ENCODE measurements at regions not wholly inside any gene's neighbourhood (a gene's known extent, or its start where the extent isn't known, plus 50 kb on each side); places are given as distances from the start of the nearest gene placed in this dataset.

GRCh38 chr1:185408700-185409270 lies 91.7 kb upstream of the IVNS1ABP start:
- Histone ChIP-seq H3K9me3 (ENCODE audit: control insufficient read depth, insufficient read depth, low read length) (no peaks in the 10 kb centered on the region), H3K36me3 (ENCODE audit: control insufficient read depth, insufficient read depth, low read length) (no peaks in the 10 kb centered on the region)
- no CpG with 5 or more reads among the region's 5 CpGs for WGBS (ENCODE audit: insufficient coverage)

GRCh38 chr1:185406691-185407009 lies 89.6 kb upstream of the IVNS1ABP start:
- H3K27me3 ChIP-seq (ENCODE audit: control insufficient read depth, insufficient read depth, low read length), result no peaks in the 10 kb centered on the region
- no CpG with 5 or more reads among the region's 1 CpG for WGBS (ENCODE audit: insufficient coverage)
- no peak overlapping the region for H3K4me3 ChIP-seq (ENCODE audit: low read depth, low read length)
- no peaks in the 10 kb centered on the region for H3K9me3 ChIP-seq (ENCODE audit: control insufficient read depth, insufficient read depth, low read length)
- H3K27ac ChIP-seq (ENCODE audit: low read depth, low read length), result no peak overlapping the region
- no peak for DNase-seq (ENCODE audit: low read depth in 4 of 6, low spot score in 6 of 6)
- H3K36me3 ChIP-seq (ENCODE audit: control insufficient read depth, insufficient read depth, low read length), result no peaks in the 10 kb centered on the region
- H3K4me1 ChIP-seq (ENCODE audit: control insufficient read depth, insufficient read depth, low read length), result no peaks in the 10 kb centered on the region

More at GRCh38 chr1:185408700-185409270, 91.7 kb upstream of the IVNS1ABP start:
- no peak for DNase-seq (ENCODE audit: low read depth in 4 of 6, low spot score in 6 of 6)
- Histone ChIP-seq H3K4me1 (ENCODE audit: control insufficient read depth, insufficient read depth, low read length) (no peaks in the 10 kb centered on the region), H3K27ac (ENCODE audit: low read depth, low read length) (no peak overlapping the region), H3K4me3 (ENCODE audit: low read depth, low read length) (no peak overlapping the region), H3K27me3 (ENCODE audit: control insufficient read depth, insufficient read depth, low read length) (no peaks in the 10 kb centered on the region)

DNA sequence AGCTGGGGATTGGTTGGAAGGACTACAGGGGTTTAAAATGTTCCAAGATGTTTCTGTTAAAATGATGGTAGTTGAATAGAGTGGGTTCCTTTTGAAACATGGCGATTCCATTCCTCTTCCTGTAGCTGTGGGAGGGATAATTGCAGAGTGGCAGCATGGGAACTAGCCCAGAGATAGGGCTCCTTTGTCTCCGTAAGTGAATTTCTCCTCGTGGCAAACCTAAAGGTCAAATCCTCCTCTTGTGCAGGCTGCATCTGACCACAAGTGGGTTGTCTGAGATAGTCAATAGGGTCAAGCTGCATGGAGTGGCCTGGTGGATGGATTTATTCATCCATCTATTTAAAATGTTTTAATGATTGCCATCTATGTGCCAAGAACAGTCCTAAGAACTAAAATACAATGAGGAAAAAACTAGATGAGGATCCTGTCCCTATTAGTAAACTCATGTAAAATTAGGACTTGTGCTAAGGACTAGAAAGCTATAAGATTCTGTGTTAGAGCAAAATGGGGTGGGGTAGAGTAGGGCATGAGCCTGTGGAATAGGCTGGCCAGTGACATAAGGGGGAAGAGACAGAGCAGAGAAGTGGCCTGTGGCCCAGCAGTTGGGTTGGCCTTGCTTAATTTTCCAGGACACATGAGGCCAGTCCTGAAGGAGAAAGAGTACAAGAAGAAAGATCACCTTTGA lies 89.1 kb upstream of the IVNS1ABP start:
- Histone ChIP-seq H3K27ac (ENCODE audit: low read depth, low read length) (no peak overlapping the region), H3K4me3 (ENCODE audit: low read depth, low read length) (no peak overlapping the region), H3K27me3 (ENCODE audit: control insufficient read depth, insufficient read depth, low read length) (no peaks in the 10 kb centered on the region), H3K36me3 (ENCODE audit: control insufficient read depth, insufficient read depth, low read length) (no peaks in the 10 kb centered on the region), H3K4me1 (ENCODE audit: control insufficient read depth, insufficient read depth, low read length) (no peaks in the 10 kb centered on the region), H3K9me3 (ENCODE audit: control insufficient read depth, insufficient read depth, low read length) (no peaks in the 10 kb centered on the region)
- no peak for DNase-seq (ENCODE audit: low read depth in 4 of 6, low spot score in 6 of 6)
- no CpG with 5 or more reads among the region's 3 CpGs for WGBS (ENCODE audit: insufficient coverage)

- no peak overlapping the region for H3K4me3 ChIP-seq (ENCODE audit: low read depth, low read length)
- no peak for DNase-seq (ENCODE audit: low read depth in 4 of 6, low spot score in 6 of 6)
- H3K27me3 ChIP-seq (ENCODE audit: control insufficient read depth, insufficient read depth, low read length), result no peaks in the 10 kb centered on the region
- H3K27ac ChIP-seq (ENCODE audit: low read depth, low read length), result no peak overlapping the region
- 86% methylated on average over 2 of the region's 6 CpGs for WGBS (ENCODE audit: insufficient coverage)
- H3K9me3 ChIP-seq (ENCODE audit: control insufficient read depth, insufficient read depth, low read length), result no peaks in the 10 kb centered on the region
- H3K36me3 ChIP-seq (ENCODE audit: control insufficient read depth, insufficient read depth, low read length), result no peaks in the 10 kb centered on the region
- no peaks in the 10 kb centered on the region for H3K4me1 ChIP-seq (ENCODE audit: control insufficient read depth, insufficient read depth, low read length)
Measured at GRCh38 chr1:185404907-185405568, 88.0 kb upstream of the IVNS1ABP start.

DNA sequence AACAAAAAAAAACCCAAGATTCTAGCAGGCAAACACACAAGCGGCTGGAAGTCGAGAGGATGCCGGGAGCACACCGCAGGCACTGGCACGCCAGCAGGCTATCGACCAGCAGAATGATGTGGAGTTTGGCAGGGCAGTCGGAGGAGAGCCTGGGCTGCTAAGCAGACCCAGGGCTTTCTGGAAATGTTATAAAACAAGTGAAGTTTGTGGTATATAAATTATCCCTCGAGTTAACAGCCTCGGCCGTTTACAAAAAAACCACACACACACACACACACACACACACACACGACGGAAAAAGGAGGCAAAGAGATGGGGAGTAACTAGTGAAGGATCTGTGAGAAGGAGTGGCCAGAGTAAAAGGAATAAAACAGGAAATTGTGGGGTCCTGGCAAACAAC lies 87.2 kb upstream of the IVNS1ABP start:
- DNase-seq (ENCODE audit: low read depth in 4 of 6, low spot score in 6 of 6), result peak in 2 of 6 donors; percentile 34 to 56
- H3K36me3 ChIP-seq (ENCODE audit: control insufficient read depth, insufficient read depth, low read length), result no peaks in the 10 kb centered on the region
- H3K4me3 ChIP-seq (ENCODE audit: low read depth, low read length), result peak overlapping the region; percentile 13
- H3K27me3 ChIP-seq (ENCODE audit: control insufficient read depth, insufficient read depth, low read length), result no peaks in the 10 kb centered on the region
- WGBS (ENCODE audit: insufficient coverage), result 45% methylated on average over 2 of the region's 12 CpGs
- no peaks in the 10 kb centered on the region for H3K4me1 ChIP-seq (ENCODE audit: control insufficient read depth, insufficient read depth, low read length)
- no peaks in the 10 kb centered on the region for H3K9me3 ChIP-seq (ENCODE audit: control insufficient read depth, insufficient read depth, low read length)
- no peak overlapping the region for H3K27ac ChIP-seq (ENCODE audit: low read depth, low read length)

DNA sequence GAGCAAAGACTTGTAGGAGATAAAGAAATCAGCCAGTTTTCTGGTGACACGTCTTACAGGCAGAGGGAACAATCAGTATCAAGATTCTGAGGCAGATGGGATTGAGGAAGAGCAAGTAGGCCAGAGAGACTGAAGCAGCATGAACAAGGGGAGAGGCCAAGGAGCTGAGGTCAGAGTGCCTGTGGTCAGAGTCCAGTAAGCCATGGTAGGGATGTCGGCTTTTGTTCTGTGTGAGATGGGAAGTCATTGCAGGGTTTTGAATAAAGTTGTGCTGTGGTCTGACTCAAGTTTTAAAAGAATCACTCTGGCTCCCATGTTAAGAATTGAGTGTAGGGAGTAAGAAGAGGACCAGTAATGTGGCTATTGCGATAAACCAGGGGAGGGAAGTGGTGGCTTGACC lies 85.9 kb upstream of the IVNS1ABP start:
- 96% methylated on average over 3 of the region's 3 CpGs for WGBS (ENCODE audit: insufficient coverage)
- Histone ChIP-seq H3K4me3 (ENCODE audit: low read depth, low read length) (no peak overlapping the region), H3K9me3 (ENCODE audit: control insufficient read depth, insufficient read depth, low read length) (no peaks in the 10 kb centered on the region), H3K27ac (ENCODE audit: low read depth, low read length) (no peak overlapping the region), H3K36me3 (ENCODE audit: control insufficient read depth, insufficient read depth, low read length) (no peaks in the 10 kb centered on the region), H3K27me3 (ENCODE audit: control insufficient read depth, insufficient read depth, low read length) (no peaks in the 10 kb centered on the region), H3K4me1 (ENCODE audit: control insufficient read depth, insufficient read depth, low read length) (no peaks in the 10 kb centered on the region)
- DNase-seq (ENCODE audit: low read depth in 4 of 6, low spot score in 6 of 6), result no peak

- no peak overlapping the region for H3K4me3 ChIP-seq (ENCODE audit: low read depth, low read length)
- DNase-seq (ENCODE audit: low read depth in 4 of 6, low spot score in 6 of 6), result peak in 1 of 6 donors; percentile 2
- H3K27me3 ChIP-seq (ENCODE audit: control insufficient read depth, insufficient read depth, low read length), result no peaks in the 10 kb centered on the region
- H3K36me3 ChIP-seq (ENCODE audit: control insufficient read depth, insufficient read depth, low read length), result no peaks in the 10 kb centered on the region
- H3K27ac ChIP-seq (ENCODE audit: low read depth, low read length), result no peak overlapping the region
- WGBS (ENCODE audit: insufficient coverage), result 57% methylated on average over 3 of the region's 3 CpGs
- no peaks in the 10 kb centered on the region for H3K9me3 ChIP-seq (ENCODE audit: control insufficient read depth, insufficient read depth, low read length)
- no peaks in the 10 kb centered on the region for H3K4me1 ChIP-seq (ENCODE audit: control insufficient read depth, insufficient read depth, low read length)
Measured at GRCh38 chr1:185401019-185401418, 84.0 kb upstream of the IVNS1ABP start.

GRCh38 chr1:185400052-185400451 lies 83.0 kb upstream of the IVNS1ABP start:
- Histone ChIP-seq H3K4me3 (ENCODE audit: low read depth, low read length) (no peak overlapping the region), H3K36me3 (ENCODE audit: control insufficient read depth, insufficient read depth, low read length) (no peaks in the 10 kb centered on the region), H3K27ac (ENCODE audit: low read depth, low read length) (no peak overlapping the region), H3K9me3 (ENCODE audit: control insufficient read depth, insufficient read depth, low read length) (no peaks in the 10 kb centered on the region), H3K4me1 (ENCODE audit: control insufficient read depth, insufficient read depth, low read length) (no peaks in the 10 kb centered on the region), H3K27me3 (ENCODE audit: control insufficient read depth, insufficient read depth, low read length) (no peaks in the 10 kb centered on the region)
- DNase-seq (ENCODE audit: low read depth in 4 of 6, low spot score in 6 of 6), result no peak
- WGBS (ENCODE audit: insufficient coverage), result no CpG with 5 or more reads among the region's 1 CpG

DNA sequence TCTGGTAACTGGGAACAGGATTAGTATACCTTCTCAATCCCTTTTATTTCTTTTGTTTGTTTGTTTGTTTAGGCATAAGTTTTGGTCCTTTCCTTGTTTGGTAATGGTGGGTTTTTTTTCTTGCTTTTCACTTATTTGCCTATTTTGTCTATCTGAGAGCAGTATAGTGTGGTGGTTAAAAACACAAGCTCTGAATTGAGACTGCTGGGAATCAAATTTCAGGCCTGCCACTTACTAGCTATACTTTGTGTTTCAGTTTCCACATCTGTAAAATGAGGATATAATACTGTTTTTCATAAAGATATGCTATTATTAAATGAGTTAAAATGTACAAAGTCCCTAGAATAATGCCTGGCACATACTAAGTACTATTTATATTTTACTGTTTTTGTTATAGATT lies 81.6 kb upstream of the IVNS1ABP start:
- H3K36me3 ChIP-seq (ENCODE audit: control insufficient read depth, insufficient read depth, low read length), result no peaks in the 10 kb centered on the region
- no peaks in the 10 kb centered on the region for H3K4me1 ChIP-seq (ENCODE audit: control insufficient read depth, insufficient read depth, low read length)

GRCh38 chr1:185398022-185398421 lies 81.0 kb upstream of the IVNS1ABP start:
- Histone ChIP-seq H3K9me3 (ENCODE audit: control insufficient read depth, insufficient read depth, low read length) (no peaks in the 10 kb centered on the region), H3K4me1 (ENCODE audit: control insufficient read depth, insufficient read depth, low read length) (no peaks in the 10 kb centered on the region), H3K36me3 (ENCODE audit: control insufficient read depth, insufficient read depth, low read length) (no peaks in the 10 kb centered on the region), H3K27me3 (ENCODE audit: control insufficient read depth, insufficient read depth, low read length) (no peaks in the 10 kb centered on the region), H3K4me3 (ENCODE audit: low read depth, low read length) (no peak overlapping the region), H3K27ac (ENCODE audit: low read depth, low read length) (no peak overlapping the region)
- DNase-seq (ENCODE audit: low read depth in 4 of 6, low spot score in 6 of 6), result no peak
- WGBS (ENCODE audit: insufficient coverage), result no CpG with 5 or more reads among the region's 2 CpGs

More for the DNA sequence above, 81.6 kb upstream of the IVNS1ABP start:
- Histone ChIP-seq H3K9me3 (ENCODE audit: control insufficient read depth, insufficient read depth, low read length) (no peaks in the 10 kb centered on the region), H3K27me3 (ENCODE audit: control insufficient read depth, insufficient read depth, low read length) (no peaks in the 10 kb centered on the region), H3K27ac (ENCODE audit: low read depth, low read length) (no peak overlapping the region), H3K4me3 (ENCODE audit: low read depth, low read length) (no peak overlapping the region)
- no peak for DNase-seq (ENCODE audit: low read depth in 4 of 6, low spot score in 6 of 6)

Data from spinal cord (tissue), 9 donors.